OCI-LY3 (cell line): ENCODE measurements at regions not wholly inside any gene's neighbourhood (a gene's known extent, or its start where the extent isn't known, plus 50 kb on each side); places are given as distances from the start of the nearest gene placed in this dataset.

Experiments
- H2AFZ ChIP-seq: fragments of 200-600, 300-600 bp; shearing (Covaris generic); 2 replicates; pipeline ENCODE4 v1.6.0; 2014; ENCODE audit warnings: antibody characterized with exemption, low read depth, low read length
- H3K27ac ChIP-seq: fragments of 200-600, 300-600 bp; sonication (generic); 2 replicates; pipeline ENCODE4 v1.5.1; 2014; ENCODE audit warnings: mild to moderate bottlenecking, low read length, moderate library complexity, mixed read lengths
- H3K27me3 ChIP-seq: fragments of 200-600, 300-600 bp; sonication (generic); 2 replicates; pipeline ENCODE4 v1.6.1; 2014; ENCODE audit warnings: low read depth, low read length, mixed read lengths
- H3K36me3 ChIP-seq: fragments of 200-600, 300-600 bp; sonication (generic); replicated peaks from 2 replicates; pipeline ENCODE3; 2014; ENCODE audit warnings: low read depth, low read length, mixed read lengths
- H3K4me1 ChIP-seq: fragments of 300-600, 200-600 bp; sonication (generic); 2 replicates; pipeline ENCODE4 v1.6.1; 2014; ENCODE audit warnings: low read length, mixed read lengths
- H3K4me2 ChIP-seq: fragments of 200-600, 300-600 bp; sonication (generic); 2 replicates; pipeline ENCODE4 v1.6.1; 2014; ENCODE audit warnings: low read length, mixed read lengths
- H3K4me3 ChIP-seq: fragments of 300-600, 200-600 bp; sonication (generic); 2 replicates; pipeline ENCODE4 v1.5.1; 2014; ENCODE audit warnings: antibody characterized with exemption, mild to moderate bottlenecking, low read length, moderate library complexity
- H3K79me2 ChIP-seq: fragments of 300-600, 200-600 bp; shearing (Covaris generic); 2 replicates; pipeline ENCODE4 v1.6.1; 2014; ENCODE audit warnings: mild to moderate bottlenecking, low read length, mixed read lengths
- H3K9ac ChIP-seq: fragments of 300-600, 200-600 bp; shearing (Covaris generic); 2 replicates; pipeline ENCODE4 v1.6.0; 2014; ENCODE audit warnings: mild to moderate bottlenecking, low read length, moderate library complexity
- H3K9me3 ChIP-seq: fragments of 200-600, 300-600 bp; shearing (Covaris generic); 2 replicates; pipeline ENCODE4 v1.6.1; 2014; ENCODE audit warnings: low read length, mixed read lengths; ENCODE audit not compliant: insufficient read depth
- H4K20me1 ChIP-seq: fragments of 200-600, 300-600 bp; sonication (generic); 2 replicates; pipeline ENCODE4 v1.6.1; 2016; ENCODE audit warnings: low read length, mixed read lengths; ENCODE audit not compliant: insufficient read depth
- EZH2phosphoT487 ChIP-seq: fragments of 200-600 bp; shearing (Covaris generic); IDR thresholded peaks from 2 replicates; pipeline ENCODE4 v1.6.1; 2018; ENCODE audit warnings: antibody characterized with exemption, mixed run types, low read depth
- TF ChIP-seq, protein P1 (sequence below): fragments of 200-600, 300-600 bp; sonication (generic); IDR thresholded peaks from 2 replicates; pipeline ENCODE4 v1.5.1; 2014; ENCODE audit warnings: antibody characterized with exemption, low read length, low read depth

DNA sequence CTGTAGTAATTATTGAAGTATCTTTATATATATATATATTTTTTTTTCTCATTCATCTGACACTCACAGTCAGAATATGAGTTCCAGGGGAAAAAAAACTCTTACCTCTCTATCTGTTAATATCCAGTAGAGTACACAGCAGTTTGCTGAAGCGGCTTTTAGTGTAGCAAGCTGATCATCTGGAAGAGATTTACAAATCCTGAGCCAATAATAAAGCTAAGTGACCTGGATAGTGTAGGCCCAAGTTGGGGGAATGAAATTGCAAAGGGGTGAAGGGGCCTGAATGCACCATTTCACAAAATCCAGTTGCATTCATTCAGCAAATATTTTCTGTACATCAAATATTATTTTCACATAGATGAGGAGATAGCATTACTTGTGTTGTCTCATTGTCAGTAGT, 234.6 kb upstream of the FLRT2 start:
- H3K4me3 ChIP-seq: no peak overlapping the region
- no peak overlapping the region for H3K9ac ChIP-seq
- H3K79me2 ChIP-seq: no peaks in the 10 kb centered on the region
- H3K27me3 ChIP-seq: no peaks in the 10 kb centered on the region
- no peak for TF ChIP-seq EZH2phosphoT487
- TF ChIP-seq, protein P1, sequence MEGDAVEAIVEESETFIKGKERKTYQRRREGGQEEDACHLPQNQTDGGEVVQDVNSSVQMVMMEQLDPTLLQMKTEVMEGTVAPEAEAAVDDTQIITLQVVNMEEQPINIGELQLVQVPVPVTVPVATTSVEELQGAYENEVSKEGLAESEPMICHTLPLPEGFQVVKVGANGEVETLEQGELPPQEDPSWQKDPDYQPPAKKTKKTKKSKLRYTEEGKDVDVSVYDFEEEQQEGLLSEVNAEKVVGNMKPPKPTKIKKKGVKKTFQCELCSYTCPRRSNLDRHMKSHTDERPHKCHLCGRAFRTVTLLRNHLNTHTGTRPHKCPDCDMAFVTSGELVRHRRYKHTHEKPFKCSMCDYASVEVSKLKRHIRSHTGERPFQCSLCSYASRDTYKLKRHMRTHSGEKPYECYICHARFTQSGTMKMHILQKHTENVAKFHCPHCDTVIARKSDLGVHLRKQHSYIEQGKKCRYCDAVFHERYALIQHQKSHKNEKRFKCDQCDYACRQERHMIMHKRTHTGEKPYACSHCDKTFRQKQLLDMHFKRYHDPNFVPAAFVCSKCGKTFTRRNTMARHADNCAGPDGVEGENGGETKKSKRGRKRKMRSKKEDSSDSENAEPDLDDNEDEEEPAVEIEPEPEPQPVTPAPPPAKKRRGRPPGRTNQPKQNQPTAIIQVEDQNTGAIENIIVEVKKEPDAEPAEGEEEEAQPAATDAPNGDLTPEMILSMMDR: no peak
- H3K4me2 ChIP-seq: no peak overlapping the region
- no peaks in the 10 kb centered on the region for H3K4me1 ChIP-seq
- H4K20me1 ChIP-seq: no peaks in the 10 kb centered on the region
- no peaks in the 10 kb centered on the region for H3K9me3 ChIP-seq
- H3K27ac ChIP-seq: no peak overlapping the region
- no peak overlapping the region for H2AFZ ChIP-seq
- H3K36me3 ChIP-seq: no peaks in the 10 kb centered on the region

DNA sequence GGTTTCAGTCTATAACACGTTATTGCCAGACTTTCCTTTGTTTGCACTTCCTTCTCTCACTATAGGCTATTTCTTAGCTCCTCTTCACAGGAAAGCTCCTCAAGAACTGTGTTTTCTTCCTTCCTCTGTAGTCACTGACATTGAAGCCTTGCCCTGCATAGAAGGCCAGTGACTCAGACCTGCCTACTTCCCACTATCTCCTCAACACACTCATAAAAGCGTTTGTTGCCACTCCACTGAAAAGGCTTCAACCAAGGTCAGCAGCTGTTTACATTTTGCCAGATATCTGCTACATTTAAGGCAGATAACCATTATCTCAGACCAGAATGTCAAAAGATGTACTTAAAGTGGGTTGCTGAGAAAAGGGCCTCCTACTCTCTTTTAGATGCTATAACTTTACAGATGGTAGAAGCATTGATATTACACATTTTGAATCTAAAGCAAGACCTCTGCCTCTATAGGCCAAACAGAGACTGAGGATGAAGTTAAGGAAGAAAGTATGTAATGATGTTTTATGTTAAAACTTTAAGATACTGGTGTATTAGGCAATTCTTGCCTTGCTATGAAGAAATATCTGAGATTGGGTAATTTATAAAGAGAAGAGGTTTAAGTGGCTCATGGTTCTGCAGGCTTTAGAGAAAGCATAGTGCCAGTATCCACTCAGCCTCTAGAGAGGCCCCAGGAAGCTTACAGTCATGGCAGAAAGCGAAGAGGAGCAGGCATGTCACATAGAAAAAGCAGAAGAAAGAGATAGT, 233.3 kb upstream of the FLRT2 start:
- H3K4me1 ChIP-seq: no peaks in the 10 kb centered on the region
- H3K4me3 ChIP-seq: no peak overlapping the region
- H3K9me3 ChIP-seq: no peaks in the 10 kb centered on the region
- no peak for TF ChIP-seq EZH2phosphoT487
- TF ChIP-seq, protein P1: no peak
- H3K27me3 ChIP-seq: no peaks in the 10 kb centered on the region
- no peaks in the 10 kb centered on the region for H3K36me3 ChIP-seq
- H3K79me2 ChIP-seq: no peaks in the 10 kb centered on the region
- no peak overlapping the region for H3K27ac ChIP-seq
- H3K9ac ChIP-seq: no peak overlapping the region
- H2AFZ ChIP-seq: no peak overlapping the region
- no peaks in the 10 kb centered on the region for H4K20me1 ChIP-seq
- no peak overlapping the region for H3K4me2 ChIP-seq

- no peaks in the 10 kb centered on the region for H4K20me1 ChIP-seq
- no peak overlapping the region for H3K27ac ChIP-seq
- no peaks in the 10 kb centered on the region for H3K36me3 ChIP-seq
- no peak for TF ChIP-seq EZH2phosphoT487
- H3K79me2 ChIP-seq: no peaks in the 10 kb centered on the region
- H3K27me3 ChIP-seq: no peaks in the 10 kb centered on the region
- H3K9ac ChIP-seq: no peak overlapping the region
- no peaks in the 10 kb centered on the region for H3K9me3 ChIP-seq
- H3K4me1 ChIP-seq: no peaks in the 10 kb centered on the region
- no peak overlapping the region for H3K4me2 ChIP-seq
- no peak overlapping the region for H3K4me3 ChIP-seq
- no peak overlapping the region for H2AFZ ChIP-seq
Measured at GRCh38 chr14:85300107-85300506, 229.8 kb upstream of the FLRT2 start.

- H3K27ac ChIP-seq: no peak overlapping the region
- H3K79me2 ChIP-seq: no peaks in the 10 kb centered on the region
- H3K27me3 ChIP-seq: no peaks in the 10 kb centered on the region
- no peaks in the 10 kb centered on the region for H3K36me3 ChIP-seq
- no peak overlapping the region for H3K9ac ChIP-seq
- H3K4me3 ChIP-seq: no peak overlapping the region
- no peaks in the 10 kb centered on the region for H3K9me3 ChIP-seq
- no peak for TF ChIP-seq EZH2phosphoT487
- TF ChIP-seq, protein P1: no peak
- no peak overlapping the region for H3K4me2 ChIP-seq
- H4K20me1 ChIP-seq: no peaks in the 10 kb centered on the region
- H2AFZ ChIP-seq: no peak overlapping the region
- no peaks in the 10 kb centered on the region for H3K4me1 ChIP-seq
Measured at GRCh38 chr14:85301506-85301905, 228.4 kb upstream of the FLRT2 start.
